ENCODE measurements at regions not wholly inside any gene's neighbourhood (a gene's known extent, or its start where the extent isn't known, plus 50 kb on each side); places are given as distances from the start of the nearest gene placed in this dataset.

DNA sequence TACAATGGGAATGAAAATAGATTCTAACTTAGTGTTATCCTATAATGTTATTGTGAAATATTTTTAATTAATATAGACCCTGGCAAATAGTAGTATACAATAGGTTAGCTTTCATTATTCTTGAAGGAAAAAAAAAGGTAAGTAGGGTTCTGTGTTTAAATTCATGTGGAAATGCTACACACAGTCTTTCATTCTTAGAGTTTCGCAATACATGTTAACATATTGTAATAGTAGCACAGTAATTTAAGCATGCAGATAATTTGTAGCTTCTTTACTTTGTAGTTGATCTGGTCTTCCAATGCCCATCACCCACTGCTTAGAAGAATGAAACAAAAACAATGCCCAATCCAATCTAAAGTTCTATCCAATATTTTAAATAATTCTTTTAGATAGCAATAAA is 54.8 kb upstream of the MSTN start:
- intact Hi-C loops (cut with DNase I, micrococcal nuclease): no loop called here
- Histone ChIP-seq H3K4me1 (ENCODE audit: low read depth) (no peaks in the 10 kb centered on the region), H3K9me3 (no peaks in the 10 kb centered on the region), H3K4me3 (no peak overlapping the region), H3K36me3 (ENCODE audit: low read depth) (no peaks in the 10 kb centered on the region)
- TF ChIP-seq, protein P1, sequence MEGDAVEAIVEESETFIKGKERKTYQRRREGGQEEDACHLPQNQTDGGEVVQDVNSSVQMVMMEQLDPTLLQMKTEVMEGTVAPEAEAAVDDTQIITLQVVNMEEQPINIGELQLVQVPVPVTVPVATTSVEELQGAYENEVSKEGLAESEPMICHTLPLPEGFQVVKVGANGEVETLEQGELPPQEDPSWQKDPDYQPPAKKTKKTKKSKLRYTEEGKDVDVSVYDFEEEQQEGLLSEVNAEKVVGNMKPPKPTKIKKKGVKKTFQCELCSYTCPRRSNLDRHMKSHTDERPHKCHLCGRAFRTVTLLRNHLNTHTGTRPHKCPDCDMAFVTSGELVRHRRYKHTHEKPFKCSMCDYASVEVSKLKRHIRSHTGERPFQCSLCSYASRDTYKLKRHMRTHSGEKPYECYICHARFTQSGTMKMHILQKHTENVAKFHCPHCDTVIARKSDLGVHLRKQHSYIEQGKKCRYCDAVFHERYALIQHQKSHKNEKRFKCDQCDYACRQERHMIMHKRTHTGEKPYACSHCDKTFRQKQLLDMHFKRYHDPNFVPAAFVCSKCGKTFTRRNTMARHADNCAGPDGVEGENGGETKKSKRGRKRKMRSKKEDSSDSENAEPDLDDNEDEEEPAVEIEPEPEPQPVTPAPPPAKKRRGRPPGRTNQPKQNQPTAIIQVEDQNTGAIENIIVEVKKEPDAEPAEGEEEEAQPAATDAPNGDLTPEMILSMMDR (IDR thresholded peaks at IDR 0.05): no peak
- ATAC-seq: no peak
- no peak for DNase-seq

DNA sequence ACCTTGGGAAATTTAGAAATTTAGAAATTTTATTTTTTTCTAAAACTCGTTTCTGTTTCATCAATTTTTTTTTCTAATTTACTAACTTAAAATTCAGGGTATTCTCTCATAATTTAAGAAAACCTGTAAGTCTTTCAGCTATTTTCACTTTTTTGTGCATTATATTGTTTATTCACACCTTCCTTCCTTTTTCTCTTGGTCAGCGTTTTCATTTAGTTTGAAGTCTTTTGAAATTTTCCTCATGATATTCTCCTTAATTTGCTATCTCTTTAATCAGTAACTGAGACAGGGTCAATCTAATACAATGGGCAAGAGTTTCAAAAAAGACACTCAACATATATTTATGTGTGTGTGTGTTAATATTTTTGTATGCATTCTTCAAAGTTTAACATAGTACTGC is 50.5 kb upstream of the MSTN start:
- ATAC-seq (no peak), DNase-seq (no peak)

More for the DNA sequence above, 50.5 kb upstream of the MSTN start:
- H3K36me3 ChIP-seq (ENCODE audit: low read depth): no peaks in the 10 kb centered on the region
- no peaks in the 10 kb centered on the region for H3K4me1 ChIP-seq (ENCODE audit: low read depth)
- H3K4me3 ChIP-seq: no peak overlapping the region
- intact Hi-C loops (cut with DNase I, micrococcal nuclease): no loop called here
- H3K9me3 ChIP-seq: no peaks in the 10 kb centered on the region
- TF ChIP-seq, protein P1 (IDR thresholded peaks at IDR 0.05): no peak

Data from mucosa of descending colon (tissue), 3 donors.